Mesendoderm (in vitro differentiated cells): ENCODE measurements at regions not wholly inside any gene's neighbourhood (a gene's known extent, or its start where the extent isn't known, plus 50 kb on each side); places are given as distances from the start of the nearest gene placed in this dataset.

ENCODE experiments used
- DNase-seq: peaks from one replicate; pipeline ENCODE4 v3.0.0; 2013
- H2AK5ac ChIP-seq: 2 replicates; pipeline ENCODE4 v1.6.1; 2013; ENCODE audit warnings: low read length, inconsistent platforms
- H2BK120ac ChIP-seq: 2 replicates; pipeline ENCODE4 v1.6.1; 2013; ENCODE audit warnings: low read depth, mild to moderate bottlenecking, low read length, moderate library complexity, mixed read lengths
- H2BK15ac ChIP-seq: replicated peaks from 2 replicates; pipeline ENCODE4 v1.6.1; 2013; ENCODE audit warnings: low read depth, mild to moderate bottlenecking, moderate library complexity
- H2BK5ac ChIP-seq: 2 replicates; pipeline ENCODE4 v1.6.1; 2013; ENCODE audit warnings: low read length, inconsistent platforms
- H3K18ac ChIP-seq: 2 replicates; pipeline ENCODE4 v1.6.1; 2013; ENCODE audit warnings: mild to moderate bottlenecking, low read length, mixed read lengths
- H3K23ac ChIP-seq: one replicate; pipeline ENCODE4 v1.6.1; 2013; ENCODE audit warnings: low read length
- H3K27ac ChIP-seq: 2 replicates; pipeline ENCODE4 v1.5.1; 2013; ENCODE audit warnings: low read depth, mild to moderate bottlenecking, inconsistent platforms, low read length, moderate library complexity
- H3K27me3 ChIP-seq: 2 replicates; pipeline ENCODE4 v1.6.1; 2013; ENCODE audit warnings: low read length, control low read depth, mild to moderate bottlenecking, inconsistent platforms; ENCODE audit not compliant: insufficient read depth, poor library complexity
- H3K36me3 ChIP-seq: 2 replicates; pipeline ENCODE4 v1.6.1; 2013; ENCODE audit warnings: low read length, inconsistent platforms; ENCODE audit not compliant: control insufficient read depth, insufficient read depth
- H3K4ac ChIP-seq: one replicate; pipeline ENCODE4 v1.6.1; 2013; ENCODE audit warnings: low read depth, mild to moderate bottlenecking, low read length, moderate library complexity
- H3K4me1 ChIP-seq: 2 replicates; pipeline ENCODE4 v1.6.1; 2013; ENCODE audit warnings: low read depth, low read length, inconsistent platforms; ENCODE audit not compliant: control insufficient read depth
- H3K4me2 ChIP-seq: 2 replicates; pipeline ENCODE4 v1.6.1; 2013; ENCODE audit warnings: low read length
- H3K4me3 ChIP-seq: 2 replicates; pipeline ENCODE4 v1.5.1; 2013; ENCODE audit warnings: mild to moderate bottlenecking, low read length
- H3K56ac ChIP-seq: one replicate; pipeline ENCODE4 v1.6.1; 2013; ENCODE audit warnings: low read length
- H3K79me1 ChIP-seq: 2 replicates; pipeline ENCODE4 v1.6.1; 2013; ENCODE audit warnings: low read length, inconsistent platforms
- H3K79me2 ChIP-seq: 2 replicates; pipeline ENCODE4 v1.6.1; 2013; ENCODE audit warnings: mild to moderate bottlenecking, low read length; ENCODE audit not compliant: control insufficient read depth, insufficient read depth
- H3K9ac ChIP-seq: 2 replicates; pipeline ENCODE4 v1.6.1; 2013; ENCODE audit warnings: low read length, inconsistent platforms
- H4K5ac ChIP-seq: one replicate; pipeline ENCODE4 v1.6.1; 2013; ENCODE audit warnings: low read length
- H4K8ac ChIP-seq: one replicate; pipeline ENCODE4 v1.6.1; 2013; ENCODE audit warnings: low read depth, mild to moderate bottlenecking, control low read depth, low read length, moderate library complexity
- WGBS: extraction: QIAGEN DNeasy Blood & Tissue Kit; methylation state at CpG from one replicate; pipeline ENCODE4 v1.1.7; 2013; ENCODE audit warnings: low lambda C conversion rate, missing lambda C conversion rate; ENCODE audit not compliant: insufficient coverage; ENCODE audit errors: extremely low coverage; 5-methylcytosine and 5-hydroxymethylcytosine counted together

DNA sequence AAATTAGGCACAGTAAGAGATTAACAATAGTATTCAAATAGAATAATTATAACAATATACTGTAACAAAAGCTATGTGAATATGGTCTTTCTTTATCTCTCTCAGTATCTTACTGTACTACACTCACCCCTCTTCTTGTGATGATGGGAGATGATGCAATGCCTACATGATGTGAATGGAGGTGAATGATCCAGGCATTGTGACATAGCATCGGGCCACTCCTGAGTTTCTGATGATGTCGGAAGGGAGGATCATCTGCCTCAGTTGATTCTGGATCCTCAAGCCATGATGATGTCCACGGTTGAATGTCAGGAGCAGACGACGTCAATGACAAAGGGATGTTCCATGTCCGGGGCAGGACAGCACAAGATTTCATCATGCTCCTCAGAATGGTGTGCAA is 268.3 kb upstream of the MGAT5 start:
- H2AK5ac ChIP-seq, result no peak overlapping the region
- no peak overlapping the region for H4K8ac ChIP-seq
- H3K79me2 ChIP-seq, result no peaks in the 10 kb centered on the region
- no peak overlapping the region for H3K18ac ChIP-seq
- H3K56ac ChIP-seq, result no peak overlapping the region
- H3K27me3 ChIP-seq, result no peaks in the 10 kb centered on the region
- no peaks in the 10 kb centered on the region for H3K79me1 ChIP-seq
- WGBS, result no CpG with 5 or more reads among the region's 6 CpGs
- H3K4me2 ChIP-seq, result no peak overlapping the region
- no peak overlapping the region for H3K4me3 ChIP-seq
- no peaks in the 10 kb centered on the region for H3K36me3 ChIP-seq
- H3K27ac ChIP-seq, result no peak overlapping the region
- H2BK5ac ChIP-seq, result no peak overlapping the region
- H3K4ac ChIP-seq, result no peak overlapping the region
- DNase-seq, result no peak
- no peak overlapping the region for H3K23ac ChIP-seq
- H3K4me1 ChIP-seq, result peaks cover 3% of the 10 kb centered on the region
- H2BK120ac ChIP-seq, result no peak overlapping the region
- H2BK15ac ChIP-seq, result no peak overlapping the region
- no peak overlapping the region for H3K9ac ChIP-seq
- no peak overlapping the region for H4K5ac ChIP-seq

DNA sequence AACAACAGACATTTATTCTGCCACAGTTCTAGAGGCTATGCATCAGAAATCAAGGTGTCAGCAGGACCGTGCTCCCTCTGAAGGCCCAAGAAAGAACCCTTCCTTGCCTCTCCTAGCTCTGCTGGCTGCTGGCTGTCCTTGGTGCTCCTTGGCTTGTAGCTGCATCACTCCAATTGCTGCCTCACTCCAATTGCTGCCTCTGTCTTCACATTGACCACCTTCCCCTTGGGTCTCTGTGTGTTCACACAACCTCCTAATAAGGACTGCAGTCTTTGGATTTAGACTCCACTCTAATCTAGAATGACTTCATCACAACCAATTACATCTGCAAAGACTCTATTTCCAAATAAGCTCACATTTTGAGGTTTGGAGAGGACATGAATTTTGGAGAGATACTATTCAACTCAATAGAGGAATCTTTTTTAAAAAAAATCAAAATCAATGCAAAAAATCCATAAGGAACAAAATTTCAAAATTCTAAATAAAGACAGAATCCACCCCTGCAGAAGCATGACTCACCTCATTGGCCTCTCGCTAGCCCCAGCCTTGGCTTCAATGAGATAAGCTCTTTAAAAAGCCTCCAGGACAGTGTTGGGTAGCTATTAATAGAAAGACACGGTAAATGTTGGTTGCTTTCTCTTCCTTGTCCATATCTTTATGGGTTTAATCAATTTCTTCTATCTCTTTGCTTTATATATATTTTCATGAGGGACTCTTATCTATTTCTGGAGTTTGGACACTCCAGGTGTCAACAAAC is 267.6 kb upstream of the MGAT5 start:
- no peak overlapping the region for H3K27ac ChIP-seq
- no peak overlapping the region for H3K4ac ChIP-seq
- no peak overlapping the region for H2BK5ac ChIP-seq
- DNase-seq, result peak; percentile 73
- no peak overlapping the region for H2BK15ac ChIP-seq
- H3K4me1 ChIP-seq, result peaks cover 3% of the 10 kb centered on the region
- no peak overlapping the region for H3K18ac ChIP-seq
- no peaks in the 10 kb centered on the region for H3K27me3 ChIP-seq
- H3K36me3 ChIP-seq, result no peaks in the 10 kb centered on the region
- H4K5ac ChIP-seq, result no peak overlapping the region
- H3K4me3 ChIP-seq, result no peak overlapping the region
- H3K79me1 ChIP-seq, result no peaks in the 10 kb centered on the region
- H3K9ac ChIP-seq, result no peak overlapping the region
- no peak overlapping the region for H4K8ac ChIP-seq
- no peaks in the 10 kb centered on the region for H3K79me2 ChIP-seq
- no CpG with 5 or more reads among the region's 3 CpGs for WGBS
- no peak overlapping the region for H3K56ac ChIP-seq
- H3K23ac ChIP-seq, result no peak overlapping the region
- H2AK5ac ChIP-seq, result no peak overlapping the region
- no peak overlapping the region for H2BK120ac ChIP-seq
- no peak overlapping the region for H3K4me2 ChIP-seq

DNA sequence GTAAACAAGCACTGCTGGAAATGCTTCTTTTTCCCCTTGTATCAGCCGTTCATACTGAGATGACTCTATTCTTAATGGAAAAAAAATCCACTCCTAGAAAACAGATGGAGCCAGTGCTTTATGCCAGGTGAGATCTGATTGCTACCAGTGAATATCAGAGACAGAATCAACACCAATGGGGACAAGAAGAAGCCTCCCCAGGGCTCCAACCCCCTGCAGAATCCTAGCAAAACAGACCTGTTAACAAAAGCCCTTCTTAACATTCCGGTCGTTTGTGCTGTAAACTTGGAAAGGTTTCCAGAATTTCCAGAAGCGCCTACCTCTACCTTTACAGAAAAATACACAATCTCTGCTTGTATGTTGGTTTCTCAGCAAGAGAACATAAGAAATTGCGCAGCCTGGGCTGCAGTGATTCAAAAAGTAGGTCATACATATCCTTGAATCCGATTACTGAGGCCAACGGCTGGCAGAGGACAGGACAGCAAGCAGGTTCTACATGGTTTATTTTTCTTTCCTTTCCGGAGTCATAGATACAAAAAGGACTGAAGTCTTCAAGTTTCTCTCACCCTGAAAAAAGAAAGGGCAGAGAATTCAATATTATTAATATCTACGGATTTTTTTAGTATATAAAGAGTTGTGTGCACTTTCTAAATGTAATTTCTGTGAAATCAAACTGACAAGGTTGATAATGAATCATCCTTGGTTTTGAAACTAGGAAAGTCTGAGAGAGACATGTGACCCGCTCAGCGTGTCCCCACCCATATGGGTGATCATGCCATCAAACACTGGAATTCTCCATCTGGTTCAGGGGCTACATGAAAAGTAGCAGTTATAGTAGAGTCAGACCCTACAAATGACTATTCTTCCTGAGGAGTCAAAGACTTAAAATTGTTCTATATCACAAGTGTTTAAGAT is 266.7 kb upstream of the MGAT5 start:
- peaks cover 3% of the 10 kb centered on the region for H3K4me1 ChIP-seq

DNA sequence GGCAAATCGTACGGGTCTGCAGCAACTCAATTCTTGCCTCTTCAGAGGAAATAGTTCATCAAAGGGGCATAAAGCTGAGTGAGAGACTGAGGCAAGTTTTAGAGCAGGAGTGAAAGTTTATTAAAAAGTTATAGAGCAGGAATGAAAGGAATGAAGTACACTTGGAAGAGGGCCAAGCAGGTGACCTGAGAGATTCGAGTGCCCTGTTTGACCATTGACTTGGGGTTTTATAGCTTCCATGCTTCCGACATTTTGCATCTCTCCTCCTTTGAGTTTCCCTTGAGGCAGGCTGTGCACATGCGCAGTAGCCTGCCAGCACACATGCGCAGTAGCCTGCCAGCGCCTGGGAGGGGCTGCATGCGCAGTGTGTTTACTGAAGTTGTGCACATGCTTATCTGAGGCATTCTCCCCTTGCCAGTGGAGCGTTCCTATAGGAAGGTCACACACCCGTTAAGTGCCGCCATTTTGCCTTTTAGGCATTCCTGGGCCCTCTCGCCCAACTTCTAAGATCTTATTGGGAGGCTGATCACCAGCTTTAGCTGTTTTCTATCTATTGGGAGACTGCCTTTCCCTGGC is 265.5 kb upstream of the MGAT5 start:
- H2BK120ac ChIP-seq, result no peak overlapping the region
- no peak overlapping the region for H3K4me3 ChIP-seq
- no CpG with 5 or more reads among the region's 12 CpGs for WGBS
- no peak overlapping the region for H3K27ac ChIP-seq
- no peak overlapping the region for H4K5ac ChIP-seq
- H2BK5ac ChIP-seq, result no peak overlapping the region
- H3K79me2 ChIP-seq, result no peaks in the 10 kb centered on the region
- H3K56ac ChIP-seq, result no peak overlapping the region
- no peak overlapping the region for H2BK15ac ChIP-seq
- H3K27me3 ChIP-seq, result no peaks in the 10 kb centered on the region
- H3K9ac ChIP-seq, result no peak overlapping the region
- no peaks in the 10 kb centered on the region for H3K36me3 ChIP-seq
- no peak overlapping the region for H3K4ac ChIP-seq
- DNase-seq, result no peak
- no peak overlapping the region for H4K8ac ChIP-seq
- no peak overlapping the region for H3K4me2 ChIP-seq
- no peak overlapping the region for H2AK5ac ChIP-seq
- H3K23ac ChIP-seq, result no peak overlapping the region
- H3K18ac ChIP-seq, result no peak overlapping the region
- no peaks in the 10 kb centered on the region for H3K79me1 ChIP-seq
- peaks cover 3% of the 10 kb centered on the region for H3K4me1 ChIP-seq

More for the DNA sequence above, 266.7 kb upstream of the MGAT5 start:
- H2AK5ac ChIP-seq, result no peak overlapping the region
- H3K36me3 ChIP-seq, result no peaks in the 10 kb centered on the region
- H3K9ac ChIP-seq, result no peak overlapping the region
- peak overlapping the region; percentile 25 for H3K56ac ChIP-seq
- no peak overlapping the region for H4K8ac ChIP-seq
- H3K23ac ChIP-seq, result no peak overlapping the region
- H4K5ac ChIP-seq, result no peak overlapping the region
- no CpG with 5 or more reads among the region's 11 CpGs for WGBS
- no peak overlapping the region for H2BK120ac ChIP-seq
- H3K27me3 ChIP-seq, result no peaks in the 10 kb centered on the region
- H3K4me2 ChIP-seq, result no peak overlapping the region
- H3K79me1 ChIP-seq, result no peaks in the 10 kb centered on the region
- H3K4me3 ChIP-seq, result no peak overlapping the region
- no peak overlapping the region for H3K18ac ChIP-seq
- no peak overlapping the region for H2BK15ac ChIP-seq
- no peak overlapping the region for H2BK5ac ChIP-seq
- H3K27ac ChIP-seq, result no peak overlapping the region
- no peak overlapping the region for H3K4ac ChIP-seq
- peak; percentile 39 for DNase-seq
- H3K79me2 ChIP-seq, result no peaks in the 10 kb centered on the region

DNA sequence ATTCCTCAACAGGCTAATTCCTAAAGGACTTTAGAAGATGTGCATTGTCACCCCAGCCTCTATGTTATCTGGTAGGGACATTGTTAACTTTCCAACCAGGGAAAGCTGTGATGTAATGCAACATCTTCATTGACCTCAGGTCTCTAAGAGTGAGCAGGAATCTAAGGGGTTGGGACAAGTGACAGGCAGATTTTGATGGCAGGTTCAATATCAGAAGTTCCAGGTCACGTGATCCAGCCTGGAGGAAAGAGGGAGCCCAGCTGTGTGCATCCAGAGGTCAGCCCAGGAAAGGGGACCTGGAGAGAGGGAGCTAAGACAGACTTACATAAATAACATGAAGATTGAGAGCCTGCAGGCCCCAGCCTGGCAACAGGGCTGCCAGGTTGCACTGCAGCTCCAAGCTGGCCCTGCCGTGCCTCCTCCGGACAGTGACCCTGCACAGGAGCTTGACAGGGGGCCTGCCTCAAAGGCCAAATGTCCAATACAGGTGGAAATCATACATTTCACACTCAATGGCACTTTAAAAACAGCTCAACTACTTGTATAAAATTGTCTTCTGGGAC is 262.2 kb upstream of the MGAT5 start:
- H3K27ac ChIP-seq, result no peak overlapping the region
- no peak overlapping the region for H3K23ac ChIP-seq
- H2BK15ac ChIP-seq, result no peak overlapping the region
- H2AK5ac ChIP-seq, result no peak overlapping the region
- H3K4me1 ChIP-seq, result peaks cover 2% of the 10 kb centered on the region
- no peaks in the 10 kb centered on the region for H3K36me3 ChIP-seq
- H3K79me2 ChIP-seq, result no peaks in the 10 kb centered on the region
- no peak overlapping the region for H3K9ac ChIP-seq
- H2BK5ac ChIP-seq, result no peak overlapping the region
- H4K8ac ChIP-seq, result no peak overlapping the region
- H2BK120ac ChIP-seq, result no peak overlapping the region
- no peak overlapping the region for H3K4me2 ChIP-seq
- H3K79me1 ChIP-seq, result no peaks in the 10 kb centered on the region
- H4K5ac ChIP-seq, result no peak overlapping the region
- no peak overlapping the region for H3K4ac ChIP-seq
- no peak overlapping the region for H3K18ac ChIP-seq
- H3K27me3 ChIP-seq, result no peaks in the 10 kb centered on the region
- H3K56ac ChIP-seq, result no peak overlapping the region
- DNase-seq, result no peak
- H3K4me3 ChIP-seq, result no peak overlapping the region
- no CpG with 5 or more reads among the region's 3 CpGs for WGBS
